ENCODE measurements at regions not wholly inside any gene's neighbourhood (a gene's known extent, or its start where the extent isn't known, plus 50 kb on each side); places are given as distances from the start of the nearest gene placed in this dataset.
"Not testable (repeated sequence)": the region's sequence is repeated elsewhere in the genome, so short reads cannot be mapped to it uniquely, and the experiment has no call there.

DNA sequence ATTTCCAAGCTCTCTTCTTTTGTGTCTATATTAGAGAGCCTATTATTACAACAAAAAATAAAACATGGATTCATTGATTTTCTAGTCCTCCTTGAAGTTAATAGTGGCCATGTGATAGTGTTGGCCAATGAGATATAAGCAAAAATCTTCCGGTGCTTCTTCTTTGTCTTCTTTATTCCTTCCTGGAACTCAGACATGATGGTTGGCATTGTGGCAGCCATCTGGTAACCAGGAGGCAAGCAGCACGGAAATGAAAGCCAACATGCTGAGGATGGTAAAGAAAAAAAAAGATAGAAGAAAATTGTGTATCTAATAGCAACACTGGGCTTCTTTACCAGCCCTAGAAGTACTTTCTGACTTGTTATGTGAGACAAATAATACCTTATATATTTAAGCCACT, 50.8 kb upstream of the SEL1L start:
- no peak for DNase-seq (ENCODE audit: low read depth)
- TF ChIP-seq, protein P1, sequence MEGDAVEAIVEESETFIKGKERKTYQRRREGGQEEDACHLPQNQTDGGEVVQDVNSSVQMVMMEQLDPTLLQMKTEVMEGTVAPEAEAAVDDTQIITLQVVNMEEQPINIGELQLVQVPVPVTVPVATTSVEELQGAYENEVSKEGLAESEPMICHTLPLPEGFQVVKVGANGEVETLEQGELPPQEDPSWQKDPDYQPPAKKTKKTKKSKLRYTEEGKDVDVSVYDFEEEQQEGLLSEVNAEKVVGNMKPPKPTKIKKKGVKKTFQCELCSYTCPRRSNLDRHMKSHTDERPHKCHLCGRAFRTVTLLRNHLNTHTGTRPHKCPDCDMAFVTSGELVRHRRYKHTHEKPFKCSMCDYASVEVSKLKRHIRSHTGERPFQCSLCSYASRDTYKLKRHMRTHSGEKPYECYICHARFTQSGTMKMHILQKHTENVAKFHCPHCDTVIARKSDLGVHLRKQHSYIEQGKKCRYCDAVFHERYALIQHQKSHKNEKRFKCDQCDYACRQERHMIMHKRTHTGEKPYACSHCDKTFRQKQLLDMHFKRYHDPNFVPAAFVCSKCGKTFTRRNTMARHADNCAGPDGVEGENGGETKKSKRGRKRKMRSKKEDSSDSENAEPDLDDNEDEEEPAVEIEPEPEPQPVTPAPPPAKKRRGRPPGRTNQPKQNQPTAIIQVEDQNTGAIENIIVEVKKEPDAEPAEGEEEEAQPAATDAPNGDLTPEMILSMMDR (IDR thresholded peaks at IDR 0.05; ENCODE audit: control insufficient read depth, insufficient read depth, low read depth, low read length, missing control alignments): no peak
- H3K4me3 ChIP-seq (ENCODE audit: control insufficient read depth, low read depth, low read length): no peak overlapping the region

DNA sequence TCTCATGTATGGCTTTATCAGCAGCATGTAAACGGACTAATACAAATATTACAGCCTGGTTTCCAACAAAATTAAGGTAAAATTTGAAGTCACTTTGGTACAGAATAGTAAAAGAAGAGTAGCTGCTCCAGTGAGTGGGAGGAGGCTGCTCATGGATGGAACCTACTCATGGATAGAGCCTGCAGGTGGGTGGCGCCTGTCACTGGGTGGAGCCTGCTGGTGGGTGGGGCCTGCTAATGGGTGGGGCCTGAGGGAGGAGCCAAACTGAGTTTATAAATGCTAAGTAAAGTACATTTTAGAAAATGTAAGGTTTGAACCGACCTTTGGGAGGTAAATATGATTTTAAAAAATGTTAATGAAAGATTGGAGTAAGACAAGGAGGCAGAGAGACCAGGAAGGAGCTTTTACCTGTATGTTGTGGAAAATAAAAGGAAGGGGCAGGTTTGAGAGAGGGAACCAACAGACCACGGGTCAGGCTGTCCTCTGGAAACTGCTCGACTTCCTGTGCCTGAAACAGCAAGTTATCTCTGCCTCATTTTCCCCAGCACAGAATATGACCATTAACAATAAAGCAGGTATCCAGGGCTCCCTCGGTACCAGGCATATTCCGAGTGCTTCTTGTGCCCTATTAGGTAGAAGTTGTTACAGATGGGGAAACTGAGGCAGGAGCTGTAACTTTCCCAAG, 55.9 kb upstream of the SEL1L start:
- DNase-seq (ENCODE audit: low read depth): no peak
- H3K4me3 ChIP-seq (ENCODE audit: control insufficient read depth, low read depth, low read length): no peak overlapping the region
- TF ChIP-seq, protein P1 (IDR thresholded peaks at IDR 0.05; ENCODE audit: control insufficient read depth, insufficient read depth, low read depth, low read length, missing control alignments): no peak

DNA sequence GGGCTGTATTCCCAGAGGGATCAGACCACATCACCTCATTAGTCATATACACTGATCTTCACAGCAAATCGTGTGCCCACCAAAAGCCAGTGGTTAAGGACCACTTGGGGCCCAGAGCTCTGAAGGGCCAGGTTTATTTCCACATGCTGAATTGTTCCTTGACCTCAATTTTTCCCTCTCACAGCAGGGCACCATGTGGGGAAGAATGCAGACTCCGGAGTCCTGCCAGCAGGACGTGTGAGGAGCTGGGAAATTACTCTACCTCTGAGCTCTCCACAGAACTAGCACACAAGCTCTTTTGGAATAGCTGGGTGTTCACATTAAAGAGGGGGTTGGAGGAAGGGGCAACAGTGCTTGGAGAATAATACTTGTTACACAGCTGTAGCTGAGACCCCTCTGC, 57.6 kb upstream of the SEL1L start:
- TF ChIP-seq, protein P1 (IDR thresholded peaks at IDR 0.05; ENCODE audit: control insufficient read depth, insufficient read depth, low read depth, low read length, missing control alignments): no peak
- no peak overlapping the region for H3K4me3 ChIP-seq (ENCODE audit: control insufficient read depth, low read depth, low read length)
- DNase-seq (ENCODE audit: low read depth): no peak

DNA sequence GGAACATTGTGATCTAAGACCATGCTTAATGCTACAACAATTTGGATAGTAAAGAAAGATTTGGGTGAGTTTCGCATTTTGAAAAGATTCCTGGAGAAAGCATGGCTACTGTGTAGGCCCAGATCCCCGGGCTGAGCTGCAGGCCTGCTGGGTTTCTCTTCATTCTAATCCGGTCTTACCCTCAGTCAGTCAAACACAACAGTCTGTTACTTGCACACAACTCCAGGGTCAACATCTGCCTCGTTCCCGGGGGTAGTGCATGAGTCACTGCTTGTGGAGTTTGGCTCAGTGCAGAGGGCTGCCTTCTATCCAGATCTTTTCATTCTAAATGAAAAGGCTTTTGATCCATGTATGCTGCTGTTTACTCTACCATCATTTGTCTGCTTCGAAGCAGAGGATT, 60.4 kb upstream of the SEL1L start:
- H3K4me3 ChIP-seq (ENCODE audit: control insufficient read depth, low read depth, low read length): no peak overlapping the region
- TF ChIP-seq, protein P1 (IDR thresholded peaks at IDR 0.05; ENCODE audit: control insufficient read depth, insufficient read depth, low read depth, low read length, missing control alignments): no peak
- DNase-seq (ENCODE audit: low read depth): no peak

DNA sequence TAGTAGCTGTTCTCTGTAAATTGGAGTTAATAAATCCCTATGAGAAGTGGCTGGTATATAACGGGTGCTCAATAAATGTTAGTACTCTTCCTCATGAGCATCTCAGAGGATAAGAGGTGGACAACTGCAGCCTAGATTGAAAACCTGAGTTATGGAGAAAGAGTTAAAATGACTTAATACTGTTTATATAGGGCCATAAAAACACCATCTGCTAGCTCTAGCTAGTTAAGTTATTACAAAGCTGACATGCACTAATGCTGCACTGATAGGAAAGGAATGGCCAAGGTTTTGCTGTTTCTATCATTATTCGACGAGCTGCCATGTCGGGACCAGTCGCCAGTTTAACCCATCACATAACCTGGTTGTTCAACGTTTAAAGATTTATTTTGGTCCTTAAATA, 72.0 kb upstream of the SEL1L start:
- TF ChIP-seq, protein P1 (IDR thresholded peaks at IDR 0.05; ENCODE audit: control insufficient read depth, insufficient read depth, low read depth, low read length, missing control alignments): no peak
- H3K4me3 ChIP-seq (ENCODE audit: control insufficient read depth, low read depth, low read length): no peak overlapping the region
- no peak for DNase-seq (ENCODE audit: low read depth)

DNA sequence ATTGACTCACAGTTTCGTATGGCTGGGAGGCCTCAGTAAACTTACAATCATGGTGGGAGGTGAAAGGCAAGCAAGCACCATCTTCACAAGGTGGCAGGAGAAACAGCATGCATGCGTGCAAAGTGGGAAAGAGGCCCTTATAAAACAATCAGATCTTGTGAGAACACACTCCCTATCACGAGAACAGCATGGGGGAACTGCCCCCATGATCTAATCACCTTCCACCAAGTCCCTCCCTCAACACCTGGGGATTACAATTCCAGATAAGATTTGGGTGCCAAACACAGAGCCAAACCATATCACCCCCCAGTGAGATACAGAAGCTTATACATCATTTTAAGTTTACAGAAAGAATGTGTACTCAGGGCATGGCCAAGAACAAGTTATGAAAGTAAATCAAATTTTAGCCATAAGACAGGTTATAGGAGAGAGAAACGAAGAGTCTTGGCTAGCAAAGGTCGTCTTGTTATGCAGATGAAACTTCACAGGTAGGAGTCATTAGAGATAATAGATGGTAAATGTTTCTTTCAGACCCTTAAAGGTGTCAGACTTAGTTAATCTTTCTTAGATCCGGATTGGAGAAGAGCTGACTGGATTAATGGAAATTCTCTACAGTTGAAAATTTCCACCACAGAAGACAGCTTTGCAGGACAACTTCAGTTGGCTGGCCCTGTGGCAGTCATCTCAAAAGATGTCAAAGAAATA, 79.8 kb upstream of the SEL1L start:
- H3K4me3 ChIP-seq (ENCODE audit: control insufficient read depth, low read depth, low read length): no peak overlapping the region
- DNase-seq (ENCODE audit: low read depth): no peak
- TF ChIP-seq, protein P1 (IDR thresholded peaks at IDR 0.05; ENCODE audit: control insufficient read depth, insufficient read depth, low read depth, low read length, missing control alignments): no peak

DNA sequence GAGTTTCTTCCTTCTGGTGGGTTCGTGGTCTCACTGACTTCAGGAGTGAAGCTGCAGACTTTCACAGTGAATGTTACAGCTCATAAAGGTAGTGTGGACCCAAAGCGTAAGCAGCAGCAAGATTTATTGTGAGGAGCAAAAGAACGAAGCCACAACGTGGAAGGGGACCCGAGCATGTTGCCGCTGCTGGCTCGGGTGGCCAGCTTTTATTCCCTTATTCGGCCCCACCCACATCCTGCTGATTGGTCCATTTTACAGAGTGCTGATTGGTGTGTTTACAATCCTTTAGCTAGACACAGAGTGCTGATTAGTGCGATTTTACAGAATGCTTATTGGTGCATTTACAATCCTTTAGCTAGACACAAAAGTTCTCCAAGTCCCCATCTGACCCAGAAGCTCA, 80.6 kb upstream of the SEL1L start:
- DNase-seq (ENCODE audit: low read depth); H3K4me3 ChIP-seq (ENCODE audit: control insufficient read depth, low read depth, low read length): not testable (repeated sequence)
